ENCODE measurements at regions not wholly inside any gene's neighbourhood (a gene's known extent, or its start where the extent isn't known, plus 50 kb on each side); places are given as distances from the start of the nearest gene placed in this dataset.

DNA sequence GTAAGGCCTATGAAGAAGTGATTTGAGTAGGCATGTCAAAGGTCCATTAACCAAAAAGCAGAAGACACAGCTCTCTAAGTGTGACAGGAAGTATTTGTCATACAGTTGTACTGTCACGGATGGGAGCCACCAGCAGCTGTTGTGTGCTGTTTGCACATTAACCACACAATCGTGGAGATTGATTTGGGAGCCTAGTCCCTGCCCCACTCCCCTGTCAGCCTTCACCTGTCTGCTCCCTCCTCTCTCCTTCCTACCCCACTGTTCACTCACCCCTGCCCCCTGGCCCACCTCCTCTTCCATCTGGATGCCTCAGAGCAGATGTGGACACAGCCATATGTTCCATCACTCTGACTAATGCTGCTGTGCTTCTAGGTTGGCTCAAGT lies 124.7 kb upstream of the SPACA1 start:
- TF ChIP-seq EZH2 (IDR thresholded peaks at IDR 0.05), result no peak
- no peak for TF ChIP-seq POLR2AphosphoS5 (IDR thresholded peaks at IDR 0.05; ENCODE audit: borderline replicate concordance, low read depth, low read length)

All from SK-N-MC (cell line).